Activated B cell treated with CpG ODN at 0.5 μM for 24 hours (primary cell): ENCODE measurements at regions not wholly inside any gene's neighbourhood (a gene's known extent, or its start where the extent isn't known, plus 50 kb on each side); places are given as distances from the start of the nearest gene placed in this dataset.

ENCODE experiments used
- ATAC-seq: fragments of 200-7000 bp; cut with Tn5 transposase; one replicate; pipeline ENCODE4 v1.10.0; 2021; ENCODE audit warnings: low read depth, mild to moderate bottlenecking, moderate library complexity
- CTCF ChIA-PET: fragments of 350-600 bp; sonication (Branson Sonifier 250); formaldehyde crosslinking; loops from one replicate; lab custom pipeline; 2021; ENCODE audit warnings: antibody characterized with exemption; lab: Charles Lee
- POLR2A ChIA-PET: fragments of 350-600 bp; sonication (Branson Sonifier 250); formaldehyde crosslinking; loops from one replicate; lab custom pipeline; 2021; ENCODE audit warnings: antibody characterized with exemption; lab: Charles Lee
- DNase-seq: peaks from one replicate; pipeline ENCODE4 v3.0.0; 2022
- H3K27ac Mint-ChIP-seq: one replicate; pipeline ENCODE4 v1.8.0; 2020; ENCODE audit warnings: mixed read lengths
- H3K27me3 Mint-ChIP-seq: one replicate; pipeline ENCODE4 v1.8.0; 2021; ENCODE audit warnings: mixed read lengths
- H3K36me3 Mint-ChIP-seq: one replicate; pipeline ENCODE4 v1.8.0; 2021; ENCODE audit warnings: low read depth, mixed read lengths
- H3K4me1 Mint-ChIP-seq: one replicate; pipeline ENCODE4 v1.8.0; 2021; ENCODE audit warnings: mixed read lengths
- H3K4me3 Mint-ChIP-seq: one replicate; pipeline ENCODE4 v1.8.0; 2020; ENCODE audit warnings: mild to moderate bottlenecking, mixed read lengths
- H3K9me3 Mint-ChIP-seq: one replicate; pipeline ENCODE4 v1.8.0; 2020; ENCODE audit warnings: mixed read lengths
- CTCF ChIP-seq: fragments of 200-600 bp; IDR thresholded peaks from one replicate; pipeline ENCODE4 v1.8.0; 2022; ENCODE audit warnings: antibody characterized with exemption, mild to moderate bottlenecking
- intact Hi-C: fragments of 100-400 bp; cut with micrococcal nuclease; formaldehyde crosslinking; loops from one replicate; pipeline ENCODE4 v1.15.1; 2024

- Mint-ChIP-seq H3K27me3 (peaks cover 15% of the 10 kb centered on the region), H3K9me3 (no peaks in the 10 kb centered on the region), H3K36me3 (no peaks in the 10 kb centered on the region), H3K27ac (no peak overlapping the region), H3K4me1 (peaks cover 8% of the 10 kb centered on the region), H3K4me3 (no peak overlapping the region)
- DNase-seq = no peak
- no peak for TF ChIP-seq CTCF
- no peak for ATAC-seq
- intact Hi-C loops = no loop called here
- CTCF ChIA-PET = no interaction called here
- POLR2A ChIA-PET = no interaction called here
These were observed 204.2 kb downstream of the ANKRD60 start for GRCh38 chr20:58024241-58024721.

- peaks cover 8% of the 10 kb centered on the region for H3K4me1 Mint-ChIP-seq
- peaks cover 13% of the 10 kb centered on the region for H3K27me3 Mint-ChIP-seq
- CTCF ChIA-PET = no interaction called here
- DNase-seq (no peak), ATAC-seq (no peak)
- no peaks in the 10 kb centered on the region for H3K36me3 Mint-ChIP-seq
- POLR2A ChIA-PET = no interaction called here
- no peak for TF ChIP-seq CTCF
- intact Hi-C loops = no loop called here
- H3K9me3 Mint-ChIP-seq = no peaks in the 10 kb centered on the region
- H3K27ac Mint-ChIP-seq = no peak overlapping the region
- H3K4me3 Mint-ChIP-seq = no peak overlapping the region
These were observed 204.7 kb downstream of the ANKRD60 start for GRCh38 chr20:58023781-58024180.

GRCh38 chr20:58023346-58023745 lies 205.1 kb downstream of the ANKRD60 start:
- peaks cover 8% of the 10 kb centered on the region for H3K4me1 Mint-ChIP-seq
- POLR2A ChIA-PET = no interaction called here
- H3K4me3 Mint-ChIP-seq = no peak overlapping the region
- DNase-seq (no peak), ATAC-seq (no peak)
- CTCF ChIA-PET = no interaction called here
- no peaks in the 10 kb centered on the region for H3K9me3 Mint-ChIP-seq
- H3K27me3 Mint-ChIP-seq = peaks cover 8% of the 10 kb centered on the region
- intact Hi-C loops = no loop called here
- no peak overlapping the region for H3K27ac Mint-ChIP-seq
- H3K36me3 Mint-ChIP-seq = no peaks in the 10 kb centered on the region
- no peak for TF ChIP-seq CTCF

GRCh38 chr20:58022711-58023110 lies 205.7 kb downstream of the ANKRD60 start:
- H3K27ac Mint-ChIP-seq = no peak overlapping the region
- DNase-seq (no peak), ATAC-seq (no peak)
- TF ChIP-seq CTCF = no peak
- ChIA-PET POLR2A (no interaction called here), CTCF (no interaction called here)
- H3K4me3 Mint-ChIP-seq = no peak overlapping the region
- H3K36me3 Mint-ChIP-seq = no peaks in the 10 kb centered on the region
- H3K27me3 Mint-ChIP-seq = peaks cover 10% of the 10 kb centered on the region
- intact Hi-C loops = no loop called here
- peaks cover 8% of the 10 kb centered on the region for H3K4me1 Mint-ChIP-seq
- no peaks in the 10 kb centered on the region for H3K9me3 Mint-ChIP-seq

- Mint-ChIP-seq H3K27me3 (peaks cover 13% of the 10 kb centered on the region), H3K27ac (no peak overlapping the region), H3K36me3 (no peaks in the 10 kb centered on the region), H3K9me3 (no peaks in the 10 kb centered on the region), H3K4me3 (no peak overlapping the region), H3K4me1 (peaks cover 8% of the 10 kb centered on the region)
- POLR2A ChIA-PET = no interaction called here
- intact Hi-C loops = no loop called here
- ATAC-seq = no peak
- CTCF ChIA-PET = interaction anchor here (0.7 kb wide), 1 partner anchor 65 kb away, joined by 3 read pairs; no protein-coding TSS in a partner anchor
- TF ChIP-seq CTCF = no peak
- no peak for DNase-seq
These were observed 207.0 kb downstream of the ANKRD60 start for GRCh38 chr20:58021481-58021880.
